HEK293T (cell line): ENCODE measurements at regions not wholly inside any gene's neighbourhood (a gene's known extent, or its start where the extent isn't known, plus 50 kb on each side); places are given as distances from the start of the nearest gene placed in this dataset.
A peak's percentile ranks its signal among the peaks of the same experiment; 100 is the strongest.

ENCODE experiments used
- CTCF ChIA-PET: fragments of 350-600 bp; formaldehyde crosslinking; extraction: SDS; loops from one replicate; lab custom pipeline; 2021; ENCODE audit warnings: antibody characterized with exemption, inconsistent platforms; lab: Yijun Ruan, JAX
- POLR2A ChIA-PET: fragments of 350-600 bp; formaldehyde crosslinking; extraction: SDS; loops from one replicate; lab custom pipeline; 2020; ENCODE audit warnings: antibody characterized with exemption, inconsistent platforms; lab: Yijun Ruan, JAX
- DNase-seq: peaks from one replicate; pipeline ENCODE4 v3.0.0; 2012; ENCODE audit warnings: mixed read lengths; ENCODE audit errors: extremely low spot score
- ARNT ChIP-seq: fragments of 450-650 bp; IDR thresholded peaks from 2 replicates; pipeline ENCODE4 v1.6.1; 2017; ENCODE audit warnings: mild to moderate bottlenecking
- BHLHE40 ChIP-seq: fragments of 450-650 bp; IDR thresholded peaks from 2 replicates; pipeline ENCODE4 v1.6.1; 2016; ENCODE audit warnings: mild to moderate bottlenecking, moderate library complexity, borderline replicate concordance
- CTBP1 ChIP-seq: fragments of 450-650 bp; IDR thresholded peaks from 2 replicates; pipeline ENCODE4 v1.6.1; 2016; ENCODE audit warnings: borderline replicate concordance
- ELF4 ChIP-seq: fragments of 450-650 bp; IDR thresholded peaks from 2 replicates; pipeline ENCODE4 v1.6.1; 2017; ENCODE audit warnings: antibody characterized with exemption
- FOXA1 ChIP-seq: fragments of 450-650 bp; IDR thresholded peaks from 2 replicates; pipeline ENCODE4 v1.6.1; 2016; ENCODE audit warnings: mild to moderate bottlenecking
- FOXK2 ChIP-seq: fragments of 450-650 bp; IDR thresholded peaks from 2 replicates; pipeline ENCODE4 v1.6.1; 2016; ENCODE audit warnings: mild to moderate bottlenecking
- FOXM1 ChIP-seq: fragments of 450-650 bp; IDR thresholded peaks from 2 replicates; pipeline ENCODE4 v1.6.1; 2017; ENCODE audit warnings: mild to moderate bottlenecking, borderline replicate concordance
- HDGF ChIP-seq: fragments of 450-650 bp; IDR thresholded peaks from 2 replicates; pipeline ENCODE4 v1.6.1; 2017; ENCODE audit warnings: antibody characterized with exemption, borderline replicate concordance
- L3MBTL2 ChIP-seq: fragments of 450-650 bp; conservative IDR thresholded peaks from 2 replicates; pipeline ENCODE4 v1.6.1; 2016; ENCODE audit warnings: mild to moderate bottlenecking
- LEF1 ChIP-seq: fragments of 450-650 bp; IDR thresholded peaks from 2 replicates; pipeline ENCODE4 v1.6.1; 2017; ENCODE audit warnings: mild to moderate bottlenecking, borderline replicate concordance
- NFRKB ChIP-seq: fragments of 450-650 bp; IDR thresholded peaks from 2 replicates; pipeline ENCODE4 v1.6.1; 2016; ENCODE audit warnings: mild to moderate bottlenecking, moderate library complexity
- PKNOX1 ChIP-seq: fragments of 450-650 bp; IDR thresholded peaks from 2 replicates; pipeline ENCODE4 v1.6.1; 2016
- SP1 ChIP-seq: fragments of 450-650 bp; IDR thresholded peaks from 2 replicates; pipeline ENCODE4 v1.6.1; 2017
- SUZ12 ChIP-seq: fragments of 450-650 bp; IDR thresholded peaks from 2 replicates; pipeline ENCODE4 v1.6.1; 2016; ENCODE audit warnings: mild to moderate bottlenecking
- TARDBP ChIP-seq: fragments of 450-650 bp; IDR thresholded peaks from 2 replicates; pipeline ENCODE4 v1.6.1; 2016
- ZNF384 ChIP-seq: fragments of 450-650 bp; IDR thresholded peaks from 2 replicates; pipeline ENCODE4 v1.6.1; 2016

DNA sequence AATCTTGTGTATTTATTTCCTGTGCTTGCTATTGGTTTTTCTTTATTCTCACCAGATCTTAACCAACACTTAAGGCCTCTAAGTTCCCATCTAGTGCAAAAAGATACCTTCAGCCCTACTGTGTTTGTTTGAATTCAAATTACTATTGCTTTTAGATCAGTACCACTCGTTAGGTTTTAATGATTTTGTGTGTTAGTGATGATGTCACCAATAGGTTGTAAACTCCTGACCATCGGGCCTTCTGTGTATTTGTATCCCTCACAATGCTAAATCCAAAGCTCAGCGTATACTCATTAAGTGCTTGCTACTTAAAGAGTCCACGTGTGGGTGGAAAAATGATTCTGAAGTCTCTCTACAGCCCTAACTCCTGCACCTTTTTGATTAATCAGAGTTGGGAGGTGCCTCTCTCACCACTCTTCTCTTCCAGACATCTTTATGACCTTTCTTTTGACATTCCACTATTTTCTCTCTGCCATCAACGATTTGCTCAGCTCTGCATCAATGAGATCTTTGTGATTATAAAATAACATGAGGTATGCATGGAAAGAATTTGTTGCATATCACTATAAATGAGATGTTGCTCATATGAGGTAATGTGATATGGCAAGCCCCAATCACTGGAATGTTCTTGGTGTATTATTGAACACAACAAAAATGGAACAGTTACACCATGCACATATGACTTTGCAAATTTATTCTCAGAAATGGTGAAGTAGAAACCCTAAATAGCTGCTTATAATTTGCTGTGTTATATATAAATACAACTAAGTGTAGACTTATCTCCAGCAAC is 55.1 kb upstream of the LAMA2 start:
- POLR2A ChIA-PET: no interaction called here

GRCh38 chr6:128826606-128827005 is 56.3 kb upstream of the LAMA2 start:
- CTCF ChIA-PET: no interaction called here
- POLR2A ChIA-PET: no interaction called here
- DNase-seq: no peak
- TF ChIP-seq CTBP1 (no peak), ELF4 (no peak), SP1 (no peak), HDGF (no peak), SUZ12 (no peak), ARNT (no peak), ZNF384 (no peak), FOXA1 (no peak), LEF1 (no peak), TARDBP (no peak), L3MBTL2 (no peak), PKNOX1 (no peak), FOXK2 (no peak)

More for the DNA sequence above, 55.1 kb upstream of the LAMA2 start:
- DNase-seq: no peak
- TF ChIP-seq FOXA1 (no peak), ZNF384 (no peak), FOXM1 (no peak), FOXK2 (no peak), NFRKB (no peak), TARDBP (no peak), ELF4 (no peak), CTBP1 (no peak), HDGF (no peak), ARNT (no peak), LEF1 (no peak), SUZ12 (no peak), SP1 (no peak), BHLHE40 (no peak), L3MBTL2 (no peak), PKNOX1 (no peak)
- CTCF ChIA-PET: no interaction called here

- CTCF ChIA-PET: no interaction called here
- POLR2A ChIA-PET: no interaction called here
- DNase-seq: no peak
- TF ChIP-seq NFRKB (no peak), PKNOX1 (no peak), SUZ12 (no peak), TARDBP (no peak)
Observed at GRCh38 chr6:128822271-128822670, 60.7 kb upstream of the LAMA2 start.

GRCh38 chr6:128821116-128821515 is 61.8 kb upstream of the LAMA2 start:
- ChIA-PET CTCF (no interaction called here), POLR2A (no interaction called here)
- no peak for DNase-seq
- TF ChIP-seq HDGF: no peak
- TF ChIP-seq LEF1: no peak
- no peak for TF ChIP-seq L3MBTL2
- no peak for TF ChIP-seq FOXK2
- TF ChIP-seq ARNT: no peak
- TF ChIP-seq CTBP1: no peak
- no peak for TF ChIP-seq ELF4

GRCh38 chr6:128808856-128809255 is 74.1 kb upstream of the LAMA2 start:
- TF ChIP-seq BHLHE40: no peak
- TF ChIP-seq FOXA1: no peak
- no peak for TF ChIP-seq TARDBP
- TF ChIP-seq SUZ12: no peak
- TF ChIP-seq FOXM1: no peak
- TF ChIP-seq CTBP1: no peak
- TF ChIP-seq LEF1: no peak
- TF ChIP-seq ELF4: no peak
- TF ChIP-seq HDGF: no peak
- no peak for TF ChIP-seq ZNF384
- TF ChIP-seq PKNOX1: no peak
- no peak for TF ChIP-seq FOXK2
- no peak for DNase-seq
- CTCF ChIA-PET: no interaction called here
- POLR2A ChIA-PET: no interaction called here

DNA sequence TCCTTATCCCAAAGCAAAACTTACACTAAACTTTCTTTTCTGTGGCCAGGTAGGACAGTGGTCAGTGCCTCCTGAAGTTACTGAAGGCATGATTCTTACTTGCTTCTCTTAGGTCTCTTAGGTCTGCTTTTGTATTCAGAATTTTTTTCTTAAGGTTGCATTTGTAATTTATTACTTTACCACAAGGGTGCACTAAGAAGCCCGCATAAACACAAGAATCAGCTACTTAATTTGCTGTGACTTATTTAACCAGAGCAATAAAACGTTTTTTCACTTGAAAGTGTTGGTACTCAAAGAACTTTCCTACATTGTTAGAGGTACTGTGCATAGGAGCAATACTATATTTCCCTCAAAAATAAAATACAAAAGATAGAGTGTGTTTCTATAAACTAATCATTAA is 75.4 kb upstream of the LAMA2 start:
- CTCF ChIA-PET: interaction anchor here (0.5 to 1.0 kb wide), 3 partner anchors 37 to 564 kb away, joined by 3 to 5 read pairs (median 4); no protein-coding TSS in a partner anchor
- peak; percentile 18 for DNase-seq
- POLR2A ChIA-PET: no interaction called here
- no peak for TF ChIP-seq PKNOX1
- no peak for TF ChIP-seq ELF4
- no peak for TF ChIP-seq HDGF
- TF ChIP-seq SP1: no peak
- no peak for TF ChIP-seq L3MBTL2
- no peak for TF ChIP-seq SUZ12
- no peak for TF ChIP-seq ZNF384
- TF ChIP-seq CTBP1: no peak
- no peak for TF ChIP-seq NFRKB
- no peak for TF ChIP-seq BHLHE40
- TF ChIP-seq FOXA1: no peak
- TF ChIP-seq FOXM1: no peak
- no peak for TF ChIP-seq ARNT
- TF ChIP-seq TARDBP: no peak
- TF ChIP-seq FOXK2: no peak
